Smooth muscle cell (in vitro differentiated cells): ENCODE measurements at regions not wholly inside any gene's neighbourhood (a gene's known extent, or its start where the extent isn't known, plus 50 kb on each side); places are given as distances from the start of the nearest gene placed in this dataset.
"Not testable (repeated sequence)": the region's sequence is repeated elsewhere in the genome, so short reads cannot be mapped to it uniquely, and the experiment has no call there.

Experiments
- DNase-seq: peaks from one replicate; lab custom pipeline; 2025; ENCODE audit not compliant: unreplicated experiment; lab: John Stamatoyannopoulos, UW
- H2AFZ ChIP-seq: fragments of 200-600 bp; sonication (generic); 2 replicates; pipeline ENCODE4 v1.6.0; 2016; ENCODE audit warnings: antibody characterized with exemption, low read depth, mild to moderate bottlenecking
- H3F3A ChIP-seq: fragments of 200-600 bp; sonication (generic); 2 replicates; pipeline ENCODE4 v1.6.0; 2017; ENCODE audit warnings: antibody characterized with exemption, low read depth
- H3K27ac ChIP-seq: fragments of 200-600 bp; sonication (generic); 2 replicates; pipeline ENCODE4 v1.5.1; 2016; ENCODE audit warnings: low read depth, mild to moderate bottlenecking
- H3K27me3 ChIP-seq: fragments of 200-600 bp; sonication (generic); 2 replicates; pipeline ENCODE4 v1.6.1; 2016; ENCODE audit warnings: low read depth, mild to moderate bottlenecking
- H3K36me3 ChIP-seq: fragments of 200-600 bp; sonication (generic); 2 replicates; pipeline ENCODE4 v1.5.1; 2016; ENCODE audit warnings: low read depth
- H3K4me1 ChIP-seq: fragments of 200-600 bp; sonication (generic); 2 replicates; pipeline ENCODE4 v1.5.1; 2016; ENCODE audit warnings: low read depth
- H3K4me2 ChIP-seq: fragments of 200-600 bp; sonication (generic); 2 replicates; pipeline ENCODE4 v1.6.0; 2016; ENCODE audit warnings: mild to moderate bottlenecking
- H3K4me3 ChIP-seq: fragments of 200-600 bp; sonication (generic); 2 replicates; pipeline ENCODE4 v1.5.1; 2016; ENCODE audit warnings: mild to moderate bottlenecking
- H3K79me2 ChIP-seq: fragments of 200-600 bp; sonication (generic); 2 replicates; pipeline ENCODE4 v1.6.0; 2016; ENCODE audit warnings: low read depth, mild to moderate bottlenecking
- H3K9ac ChIP-seq: fragments of 200-600 bp; sonication (generic); 2 replicates; pipeline ENCODE4 v1.6.0; 2016; ENCODE audit warnings: low read depth
- H3K9me3 ChIP-seq: fragments of 200-600 bp; sonication (generic); replicated peaks from 2 replicates; pipeline ENCODE4 v1.5.1; 2016; ENCODE audit warnings: low read depth
- H4K20me1 ChIP-seq: fragments of 200-600 bp; sonication (generic); 2 replicates; pipeline ENCODE4 v1.6.0; 2016; ENCODE audit warnings: low read depth
- WGBS: methylation state at CpG from one replicate; pipeline ENCODE4 v1.1.7; 2016; ENCODE audit warnings: low lambda C conversion rate; 5-methylcytosine and 5-hydroxymethylcytosine counted together
- TF ChIP-seq, protein P1 (sequence below): fragments of 200-600 bp; sonication (generic); IDR thresholded peaks from 2 replicates; pipeline ENCODE4 v1.5.1; 2017; ENCODE audit warnings: borderline replicate concordance, mild to moderate bottlenecking, antibody characterized with exemption; ENCODE audit not compliant: insufficient read depth, poor library complexity, severe bottlenecking

DNA sequence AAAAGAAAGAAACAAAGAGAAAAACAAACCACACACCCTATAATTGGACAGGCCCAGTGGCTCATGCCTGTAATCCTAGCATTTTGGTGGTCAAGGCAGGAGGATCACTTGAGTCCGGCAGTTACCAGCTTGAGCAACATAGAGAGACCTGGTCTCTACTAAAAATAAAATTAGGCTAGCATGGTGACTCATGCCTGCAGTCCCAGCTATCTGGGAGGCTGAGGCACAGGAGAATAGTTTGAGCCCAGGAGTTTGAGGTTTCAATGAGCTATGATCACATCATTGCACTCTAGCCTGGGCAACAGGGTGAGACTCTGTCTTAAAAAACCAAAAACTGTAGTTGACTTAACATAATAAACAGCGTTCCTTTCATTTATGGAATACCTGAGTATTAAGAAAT, 72.3 kb upstream of the ST3GAL6 start:
- Histone ChIP-seq H3K4me3 (no peak overlapping the region), H3K27me3 (no peaks in the 10 kb centered on the region), H3K4me1 (no peaks in the 10 kb centered on the region), H3K27ac (no peak overlapping the region), H2AFZ (no peak overlapping the region), H3K9me3 (no peaks in the 10 kb centered on the region), H3K4me2 (no peak overlapping the region), H3K36me3 (no peaks in the 10 kb centered on the region), H3K79me2 (no peaks in the 10 kb centered on the region), H4K20me1 (no peaks in the 10 kb centered on the region), H3K9ac (no peak overlapping the region), H3F3A (no peaks in the 10 kb centered on the region)
- 43% methylated on average over 2 of the region's 2 CpGs for WGBS
- DNase-seq = no peak
- TF ChIP-seq, protein P1, sequence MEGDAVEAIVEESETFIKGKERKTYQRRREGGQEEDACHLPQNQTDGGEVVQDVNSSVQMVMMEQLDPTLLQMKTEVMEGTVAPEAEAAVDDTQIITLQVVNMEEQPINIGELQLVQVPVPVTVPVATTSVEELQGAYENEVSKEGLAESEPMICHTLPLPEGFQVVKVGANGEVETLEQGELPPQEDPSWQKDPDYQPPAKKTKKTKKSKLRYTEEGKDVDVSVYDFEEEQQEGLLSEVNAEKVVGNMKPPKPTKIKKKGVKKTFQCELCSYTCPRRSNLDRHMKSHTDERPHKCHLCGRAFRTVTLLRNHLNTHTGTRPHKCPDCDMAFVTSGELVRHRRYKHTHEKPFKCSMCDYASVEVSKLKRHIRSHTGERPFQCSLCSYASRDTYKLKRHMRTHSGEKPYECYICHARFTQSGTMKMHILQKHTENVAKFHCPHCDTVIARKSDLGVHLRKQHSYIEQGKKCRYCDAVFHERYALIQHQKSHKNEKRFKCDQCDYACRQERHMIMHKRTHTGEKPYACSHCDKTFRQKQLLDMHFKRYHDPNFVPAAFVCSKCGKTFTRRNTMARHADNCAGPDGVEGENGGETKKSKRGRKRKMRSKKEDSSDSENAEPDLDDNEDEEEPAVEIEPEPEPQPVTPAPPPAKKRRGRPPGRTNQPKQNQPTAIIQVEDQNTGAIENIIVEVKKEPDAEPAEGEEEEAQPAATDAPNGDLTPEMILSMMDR = no peak

DNA sequence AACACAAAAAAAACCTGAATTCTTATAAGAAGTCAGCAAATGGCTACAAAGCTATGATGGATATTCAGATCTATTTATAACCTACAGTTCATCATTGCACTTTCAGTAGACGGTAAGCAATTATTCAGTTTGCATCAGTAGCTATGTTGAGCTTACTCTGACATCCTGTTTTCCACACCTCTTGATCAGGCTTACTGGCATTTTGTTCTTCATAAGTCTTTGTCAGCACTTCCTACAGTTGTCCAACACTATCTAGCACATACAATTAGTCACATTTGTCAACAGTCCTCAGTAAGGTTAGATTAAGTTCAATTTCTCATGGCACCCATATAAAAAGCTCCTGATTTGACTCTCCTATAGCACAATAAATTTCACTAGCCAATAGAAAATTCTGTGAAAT, 71.2 kb upstream of the ST3GAL6 start:
- Histone ChIP-seq H3K4me1 (no peaks in the 10 kb centered on the region), H3K9me3 (no peaks in the 10 kb centered on the region), H3K27me3 (no peaks in the 10 kb centered on the region), H2AFZ (no peak overlapping the region), H4K20me1 (no peaks in the 10 kb centered on the region), H3K27ac (no peak overlapping the region), H3K79me2 (no peaks in the 10 kb centered on the region), H3K36me3 (no peaks in the 10 kb centered on the region), H3K4me2 (no peak overlapping the region), H3K9ac (no peak overlapping the region), H3F3A (no peaks in the 10 kb centered on the region), H3K4me3 (no peak overlapping the region)
- no peak for DNase-seq
- no CpG with 5 or more reads among the region's 1 CpG for WGBS
- TF ChIP-seq, protein P1 = no peak

- Histone ChIP-seq H3K27ac (no peak overlapping the region), H3K36me3 (no peaks in the 10 kb centered on the region), H4K20me1 (no peaks in the 10 kb centered on the region), H3K9me3 (no peaks in the 10 kb centered on the region), H3K4me1 (no peaks in the 10 kb centered on the region), H3K9ac (no peak overlapping the region), H2AFZ (no peak overlapping the region), H3K4me2 (no peak overlapping the region), H3F3A (no peaks in the 10 kb centered on the region), H3K4me3 (no peak overlapping the region), H3K79me2 (no peaks in the 10 kb centered on the region), H3K27me3 (no peaks in the 10 kb centered on the region)
- TF ChIP-seq, protein P1 = no peak
- no CpG with 5 or more reads among the region's 4 CpGs for WGBS
- DNase-seq = no peak
These were observed 70.2 kb upstream of the ST3GAL6 start for GRCh38 chr3:98692787-98693473.

GRCh38 chr3:98695796-98696195, 67.3 kb upstream of the ST3GAL6 start:
- no peak overlapping the region for H3K9ac ChIP-seq
- no peaks in the 10 kb centered on the region for H3K9me3 ChIP-seq
- H3K4me3 ChIP-seq = no peak overlapping the region
- H3K36me3 ChIP-seq = no peaks in the 10 kb centered on the region
- no peak for DNase-seq
- H3K27ac ChIP-seq = no peak overlapping the region
- H4K20me1 ChIP-seq = no peaks in the 10 kb centered on the region
- TF ChIP-seq, protein P1 = no peak
- H3F3A ChIP-seq = no peaks in the 10 kb centered on the region
- H3K27me3 ChIP-seq = no peaks in the 10 kb centered on the region
- H3K4me1 ChIP-seq = no peaks in the 10 kb centered on the region
- H2AFZ ChIP-seq = no peak overlapping the region
- H3K79me2 ChIP-seq = no peaks in the 10 kb centered on the region
- H3K4me2 ChIP-seq = no peak overlapping the region

DNA sequence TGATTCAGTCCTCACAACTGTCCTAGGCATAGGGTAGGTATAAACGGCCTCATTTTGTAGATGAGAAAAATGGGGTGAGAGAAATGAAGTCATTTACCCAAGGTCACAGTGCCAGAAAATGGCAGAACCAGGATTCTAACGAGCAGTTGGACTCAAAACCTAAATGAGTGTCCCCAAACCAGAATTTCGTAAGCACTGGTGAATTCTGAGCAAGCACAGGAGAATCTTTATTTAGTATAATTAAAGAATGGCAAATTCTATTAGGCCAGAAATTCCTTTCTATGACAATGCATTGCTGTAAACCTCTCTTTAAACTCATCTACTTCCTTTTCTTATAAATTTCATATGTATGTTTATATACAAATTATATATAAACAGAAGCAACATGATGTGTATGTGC, 66.8 kb upstream of the ST3GAL6 start:
- H3K79me2 ChIP-seq, H3K36me3 ChIP-seq, H3K27me3 ChIP-seq, H4K20me1 ChIP-seq, DNase-seq, H3K9ac ChIP-seq, H3K4me3 ChIP-seq, H3K27ac ChIP-seq, H3K9me3 ChIP-seq, H3F3A ChIP-seq, H3K4me1 ChIP-seq, H3K4me2 ChIP-seq, H2AFZ ChIP-seq: not testable (repeated sequence)
- 84% methylated on average over 3 of the region's 3 CpGs for WGBS
